HepG2 (cell line): ENCODE measurements at regions not wholly inside any gene's neighbourhood (a gene's known extent, or its start where the extent isn't known, plus 50 kb on each side); places are given as distances from the start of the nearest gene placed in this dataset.

Experiments used
- BCL6 ChIP-seq: IDR thresholded peaks from 2 replicates; pipeline ENCODE4 v1.6.1; 2016; ENCODE audit warnings: missing genetic modification reagents, missing compliant biosample characterization
- E2F5 ChIP-seq: sonication (generic); formaldehyde crosslinking; conservative IDR thresholded peaks from 2 replicates; pipeline ENCODE4 v1.4.0; 2020; ENCODE audit warnings: missing genetic modification reagents
- EED ChIP-seq: sonication (generic); formaldehyde crosslinking; IDR thresholded peaks from 2 replicates; pipeline ENCODE4 v1.5.0; 2020; ENCODE audit warnings: mild to moderate bottlenecking, missing genetic modification reagents
- ELF3 ChIP-seq: IDR thresholded peaks from 2 replicates; pipeline ENCODE4 v1.6.1; 2016; ENCODE audit warnings: missing genetic modification reagents, missing compliant biosample characterization
- HMG20B ChIP-seq: conservative IDR thresholded peaks from 2 replicates; pipeline ENCODE4 v1.6.1; 2016; ENCODE audit warnings: missing genetic modification reagents, missing compliant biosample characterization
- HOXA7 ChIP-seq: sonication (generic); formaldehyde crosslinking; IDR thresholded peaks from 2 replicates; pipeline ENCODE4 v1.8.1; 2022; ENCODE audit warnings: mild to moderate bottlenecking, missing genetic modification reagents, moderate library complexity
- KDM5A ChIP-seq: fragments of 200-600 bp; sonication (generic); IDR thresholded peaks from 2 replicates; pipeline ENCODE4 v1.7.0; 2018; ENCODE audit warnings: antibody characterized with exemption, mild to moderate bottlenecking, low read length, borderline replicate concordance
- KLF16 ChIP-seq, 2 experiments: sonication (generic) in 1 of 2; formaldehyde crosslinking in 1 of 2; IDR thresholded peaks; 2 replicates each; pipeline versions ENCODE4 v1.6.1 to v1.8.0; 2016 to 2023; ENCODE audit warnings: missing genetic modification reagents in 2 of 2, missing compliant biosample characterization in 1 of 2
- MAZ ChIP-seq, 2 experiments: sonication (generic) in 1 of 2; formaldehyde crosslinking in 1 of 2; IDR thresholded peaks; 2 replicates each; pipeline versions ENCODE4 v1.5.0 to v1.6.1; 2012 to 2020; ENCODE audit warnings: low read depth in 2 of 2, mild to moderate bottlenecking in 2 of 2, borderline replicate concordance in 1 of 2, improper control_type of control experiment in 1 of 2, low read length in 1 of 2, missing genetic modification reagents in 1 of 2, moderate library complexity in 1 of 2
- NCOA2 ChIP-seq: sonication (generic); formaldehyde crosslinking; IDR thresholded peaks from 2 replicates; pipeline ENCODE4 v1.8.0; 2022; ENCODE audit warnings: inconsistent platforms
- NFE2L1 ChIP-seq: sonication (generic); formaldehyde crosslinking; IDR thresholded peaks from 2 replicates; pipeline ENCODE4 v1.4.0; 2020; ENCODE audit warnings: missing genetic modification reagents, mild to moderate bottlenecking, borderline replicate concordance
- PLRG1 ChIP-seq: fragments of 450-650 bp; conservative IDR thresholded peaks from 2 replicates; pipeline ENCODE4 v1.6.1; 2016
- POLR2AphosphoS2 ChIP-seq: IDR thresholded peaks from 2 replicates; pipeline ENCODE4 v1.6.1; 2011; ENCODE audit warnings: low read depth, low read length, improper control_type of control experiment
- RBM39 ChIP-seq: fragments of 200-400 bp; formaldehyde crosslinking; IDR thresholded peaks from one replicate; pipeline ENCODE4 v1.6.1; 2018; ENCODE audit warnings: antibody characterized with exemption, mild to moderate bottlenecking, low read depth, low read length; ENCODE audit not compliant: poor library complexity, severe bottlenecking
- SOX13 ChIP-seq, 3 experiments: fragments of 450-650 bp in 1 of 3; sonication (generic) in 1 of 3; formaldehyde crosslinking in 1 of 3; IDR thresholded peaks in 2 of 3; conservative IDR thresholded peaks in 1 of 3; 2 replicates each; pipeline versions ENCODE4 v1.5.0 to v1.6.1; 2016 to 2020; ENCODE audit warnings: antibody characterized with exemption in 1 of 3, mild to moderate bottlenecking in 1 of 3, missing compliant biosample characterization in 1 of 3, missing genetic modification reagents in 1 of 3, moderate library complexity in 1 of 3
- THRA ChIP-seq: sonication (generic); formaldehyde crosslinking; IDR thresholded peaks from 2 replicates; pipeline ENCODE4 v1.4.0; 2020; ENCODE audit warnings: missing genetic modification reagents, borderline replicate concordance
- TOE1 ChIP-seq: sonication (generic); formaldehyde crosslinking; IDR thresholded peaks from 2 replicates; pipeline ENCODE4 v1.4.0; 2020; ENCODE audit warnings: mild to moderate bottlenecking, missing genetic modification reagents
- ZNF136 ChIP-seq: sonication (generic); formaldehyde crosslinking; IDR thresholded peaks from 2 replicates; pipeline ENCODE4 v1.8.1; 2022; ENCODE audit warnings: low read depth, mild to moderate bottlenecking, moderate library complexity, missing genetic modification reagents
- ZNF280B ChIP-seq: sonication (generic); formaldehyde crosslinking; IDR thresholded peaks from 2 replicates; pipeline ENCODE4 v1.5.0; 2020; ENCODE audit warnings: missing genetic modification reagents, mild to moderate bottlenecking, borderline replicate concordance
- ZNF30 ChIP-seq: sonication (generic); formaldehyde crosslinking; IDR thresholded peaks from 2 replicates; pipeline ENCODE4 v1.5.0; 2020; ENCODE audit warnings: mild to moderate bottlenecking, missing genetic modification reagents
- ZNF44 ChIP-seq: sonication (generic); formaldehyde crosslinking; IDR thresholded peaks from 2 replicates; pipeline ENCODE4 v1.5.1; 2020; ENCODE audit warnings: mild to moderate bottlenecking, missing genetic modification reagents
- ZNF530 ChIP-seq: sonication (generic); formaldehyde crosslinking; IDR thresholded peaks from 2 replicates; pipeline ENCODE4 v1.5.0; 2020; ENCODE audit warnings: low read depth, mild to moderate bottlenecking, missing genetic modification reagents
- ZNF556 ChIP-seq: sonication (generic); formaldehyde crosslinking; IDR thresholded peaks from 2 replicates; pipeline ENCODE4 v1.4.0; 2020; ENCODE audit warnings: mild to moderate bottlenecking, missing genetic modification reagents, borderline replicate concordance
- ZNF619 ChIP-seq: sonication (generic); formaldehyde crosslinking; IDR thresholded peaks from 2 replicates; pipeline ENCODE4 v1.4.0; 2020; ENCODE audit warnings: mild to moderate bottlenecking, missing genetic modification reagents
- ZNF713 ChIP-seq: sonication (generic); formaldehyde crosslinking; IDR thresholded peaks from 2 replicates; pipeline ENCODE4 v1.4.0; 2020; ENCODE audit warnings: mild to moderate bottlenecking, missing genetic modification reagents
- ZNF768 ChIP-seq: sonication (generic); formaldehyde crosslinking; IDR thresholded peaks from 2 replicates; pipeline ENCODE4 v1.4.0; 2020; ENCODE audit warnings: missing genetic modification reagents
- ZNF776 ChIP-seq: sonication (generic); formaldehyde crosslinking; IDR thresholded peaks from 2 replicates; pipeline ENCODE4 v1.4.0; 2020; ENCODE audit warnings: mild to moderate bottlenecking, missing genetic modification reagents

- TF ChIP-seq THRA (CRISPR knock-in tag) (peak; percentile 98), ZNF30 (CRISPR knock-in tag) (no peak), NCOA2 (CRISPR knock-in tag) (peak; percentile 97), E2F5 (CRISPR knock-in tag) (no peak), HMG20B (peak; percentile 77), TOE1 (CRISPR knock-in tag) (no peak), ELF3 (peak; percentile 97), ZNF556 (CRISPR knock-in tag) (no peak), ZNF768 (CRISPR knock-in tag) (no peak), EED (no peak), BCL6 (CRISPR knock-in tag) (peak; percentile 94), NFE2L1 (CRISPR knock-in tag) (no peak), ZNF713 (CRISPR knock-in tag) (no peak), HOXA7 (CRISPR knock-in tag) (no peak), KDM5A (no peak), POLR2AphosphoS2 (no peak), ZNF44 (CRISPR knock-in tag) (no peak), ZNF776 (no peak), ZNF136 (no peak), RBM39 (no peak), ZNF280B (CRISPR knock-in tag) (no peak), SOX13 (IDR thresholded peaks at IDR 0.05) (peak; percentile 83; the same call in 1 of the 2 replicates), SOX13 (CRISPR knock-in tag; conservative IDR thresholded peaks at IDR 0.05 in 1 of 2, IDR thresholded peaks at IDR 0.05 in 1 of 2) (peak in 1 of 2 experiments; percentile 93; a peak in 2 of 4 replicates), PLRG1 (no peak), MAZ (IDR thresholded peaks at IDR 0.05; ENCODE audit: borderline replicate concordance, low read depth, low read length) (no peak), MAZ (CRISPR knock-in tag; IDR thresholded peaks at IDR 0.05; ENCODE audit: low read depth) (no peak), ZNF530 (CRISPR knock-in tag) (no peak), ZNF619 (CRISPR knock-in tag) (no peak), KLF16 (CRISPR knock-in tag; IDR thresholded peaks at IDR 0.05) (peak in 1 of 2 experiments; percentile 81; a peak in 2 of 4 replicates)
Observed at GRCh38 chr12:46493834-46494181, 121.2 kb upstream of the SLC38A2 start (continued).
